Vagina (tissue), 1 donor: ENCODE measurements at regions not wholly inside any gene's neighbourhood (a gene's known extent, or its start where the extent isn't known, plus 50 kb on each side); places are given as distances from the start of the nearest gene placed in this dataset. TPM values are rescaled to one million over a fixed set of nuclear protein-coding genes. Genes with fewer than 3 reads are reported as not detected.

Experiments
- small RNA-seq: library from RNA; depleted of rRNA; stranded (forward); fragments of <200 nt; gene quantifications from one replicate; pipeline ENCODE3, GENCODE V24; 2016

Small RNA genes lying in the stretch of these regions (small RNA-seq; reads per million reads assigned to genes)
- not detected for gene RNA5SP103
